C4-2B (cell line): ENCODE measurements at regions not wholly inside any gene's neighbourhood (a gene's known extent, or its start where the extent isn't known, plus 50 kb on each side); places are given as distances from the start of the nearest gene placed in this dataset.

ENCODE experiments used
- CTCF ChIP-seq: fragments of 450-650 bp; conservative IDR thresholded peaks from 2 replicates; pipeline ENCODE4 v1.5.1; 2017; ENCODE audit warnings: mild to moderate bottlenecking
- ZFX ChIP-seq: fragments of 450-650 bp; IDR thresholded peaks from 2 replicates; pipeline ENCODE4 v1.6.1; 2017

GRCh38 chr14:53304726-53305381 is 151.7 kb upstream of the DDHD1 start:
- TF ChIP-seq CTCF (no peak), ZFX (no peak)
